Transverse colon (tissue), 4 donors: ENCODE measurements at regions not wholly inside any gene's neighbourhood (a gene's known extent, or its start where the extent isn't known, plus 50 kb on each side); places are given as distances from the start of the nearest gene placed in this dataset.

Experiments
- DNase-seq: peaks from one replicate; pipeline ENCODE4 v3.0.0-alpha.2; 2019
- H3K27ac ChIP-seq, 4 donors: fragments of 200-600 bp; sonication (generic); 2 replicates each; pipeline ENCODE4 v1.5.1; 2016 to 2018; ENCODE audit warnings: inconsistent platforms in 4 of 4
- H3K27me3 ChIP-seq: fragments of 200-600 bp; sonication (generic); 2 replicates; pipeline ENCODE4 v1.5.1; 2017; ENCODE audit warnings: inconsistent platforms
- H3K36me3 ChIP-seq, 4 donors: fragments of 200-600 bp; sonication (generic); 2 replicates each; pipeline ENCODE4 v1.5.1; 2017 to 2019; ENCODE audit warnings: inconsistent platforms in 4 of 4
- H3K4me1 ChIP-seq, 4 donors: fragments of 200-600 bp; sonication (generic); 2 replicates each; pipeline ENCODE4 v1.5.1; 2017 to 2020; ENCODE audit warnings: inconsistent platforms in 4 of 4
- H3K4me3 ChIP-seq, 4 donors: fragments of 200-600 bp; sonication (generic); 1 replicate in 1 of 4; 2 replicates in 3 of 4; pipeline versions ENCODE4 v1.5.1 to v1.6.1; 2017 to 2019; ENCODE audit warnings: inconsistent platforms in 4 of 4
- H3K9me3 ChIP-seq, 2 donors: fragments of 200-600 bp; sonication (generic); 2 replicates each; pipeline ENCODE4 v1.5.1; 2017 to 2019; ENCODE audit warnings: inconsistent platforms in 2 of 2
- CTCF ChIP-seq, 5 experiments: fragments of 200-600 bp in 3 of 5; fragments of 450-650 bp in 2 of 5; sonication (generic) in 3 of 5; IDR thresholded peaks; 1 replicate in 2 of 5; 2 replicates in 3 of 5; pipeline ENCODE4 v1.5.1; 2016 to 2017; ENCODE audit warnings: antibody characterized with exemption in 5 of 5, inconsistent platforms in 3 of 5, mild to moderate bottlenecking in 2 of 5, moderate library complexity in 1 of 5
- EP300 ChIP-seq: sonication (generic); formaldehyde crosslinking; IDR thresholded peaks from one replicate; pipeline ENCODE4 v1.6.1; 2017; ENCODE audit warnings: antibody characterized with exemption, low read depth
- POLR2A ChIP-seq: fragments of 450-650 bp; IDR thresholded peaks from one replicate; pipeline ENCODE4 v1.6.1; 2016; ENCODE audit warnings: antibody characterized with exemption, mild to moderate bottlenecking, moderate library complexity
- POLR2AphosphoS5 ChIP-seq, 3 donors: sonication (generic); formaldehyde crosslinking; IDR thresholded peaks; one replicate each; pipeline ENCODE4 v1.6.1; 2016; ENCODE audit warnings: antibody characterized with exemption in 3 of 3
- WGBS, 2 donors: methylation state at CpG; one replicate each; pipeline ENCODE4 v1.1.5; 2018; ENCODE audit warnings: low coverage in 1 of 2; 5-methylcytosine and 5-hydroxymethylcytosine counted together
- in situ Hi-C, 4 donors: fragments of 200-750 bp; cut with MboI; loops; one replicate each; pipeline versions ENCODE4 v1.15.0 to v1.15.1; 2017; ENCODE audit warnings: low sequenced_read_pairs in 3 of 4, low pct_ligation_motif_present in 1 of 4, low pct_unique_long_range_greater_than_20kb in 1 of 4
- intact Hi-C: fragments of 100-400 bp; cut with DNase I; formaldehyde crosslinking; loops from one replicate; pipeline ENCODE4 v1.15.1; 2023; ENCODE audit warnings: low total_unique reads

- DNase-seq = no peak
- Histone ChIP-seq H3K4me3 (no peak overlapping the region), H3K4me1 (no peaks in the 10 kb centered on the region), H3K9me3 (no peaks in the 10 kb centered on the region), H3K36me3 (no peaks in the 10 kb centered on the region), H3K27ac (no peak overlapping the region), H3K27me3 (no peaks in the 10 kb centered on the region)
- intact Hi-C loops (no loop called here), in situ Hi-C loops (no loop called here)
- TF ChIP-seq CTCF (IDR thresholded peaks at IDR 0.05) = no peak
- TF ChIP-seq EP300 = no peak
- no peak for TF ChIP-seq POLR2A
- 74 to 84% methylated on average over 2 of the region's 2 CpGs for WGBS, 2 donors
Observed at GRCh38 chr2:198444800-198445287, 640.5 kb downstream of the PLCL1 start.

- no peaks in the 10 kb centered on the region for H3K27me3 ChIP-seq
- H3K27ac ChIP-seq = no peak overlapping the region
- H3K36me3 ChIP-seq = no peaks in the 10 kb centered on the region
- H3K4me1 ChIP-seq = no peaks in the 10 kb centered on the region
- H3K4me3 ChIP-seq = no peak overlapping the region
- in situ Hi-C loops = no loop called here
- DNase-seq = no peak
- no peaks in the 10 kb centered on the region for H3K9me3 ChIP-seq
- TF ChIP-seq POLR2AphosphoS5 (IDR thresholded peaks at IDR 0.05) (no peak), EP300 (no peak), CTCF (IDR thresholded peaks at IDR 0.05) (no peak), POLR2A (no peak)
- intact Hi-C loops = no loop called here
Observed at GRCh38 chr2:198441901-198442300, 637.5 kb downstream of the PLCL1 start.

GRCh38 chr2:198441246-198441645, 636.9 kb downstream of the PLCL1 start:
- in situ Hi-C loops (no loop called here), intact Hi-C loops (no loop called here)
- no peak overlapping the region for H3K4me3 ChIP-seq
- no peak for DNase-seq
- no peaks in the 10 kb centered on the region for H3K4me1 ChIP-seq
- WGBS, 2 donors = 71 to 88% methylated on average over 1 of the region's 1 CpG
- no peaks in the 10 kb centered on the region for H3K36me3 ChIP-seq
- H3K27me3 ChIP-seq = no peaks in the 10 kb centered on the region
- H3K9me3 ChIP-seq = no peaks in the 10 kb centered on the region
- TF ChIP-seq EP300 = no peak
- no peak for TF ChIP-seq POLR2AphosphoS5 (IDR thresholded peaks at IDR 0.05)
- no peak for TF ChIP-seq POLR2A
- TF ChIP-seq CTCF (IDR thresholded peaks at IDR 0.05) = no peak
- no peak overlapping the region for H3K27ac ChIP-seq

GRCh38 chr2:198440833-198441232, 636.4 kb downstream of the PLCL1 start:
- H3K4me1 ChIP-seq = no peaks in the 10 kb centered on the region
- WGBS, 2 donors = 58 to 61% methylated on average over 2 of the region's 2 CpGs
- H3K36me3 ChIP-seq = no peaks in the 10 kb centered on the region
- H3K27me3 ChIP-seq = no peaks in the 10 kb centered on the region
- intact Hi-C loops = no loop called here
- no peak for TF ChIP-seq CTCF (IDR thresholded peaks at IDR 0.05)
- no peak for TF ChIP-seq POLR2A
- no peak for TF ChIP-seq EP300
- TF ChIP-seq POLR2AphosphoS5 (IDR thresholded peaks at IDR 0.05) = no peak
- H3K9me3 ChIP-seq = no peaks in the 10 kb centered on the region
- H3K4me3 ChIP-seq = no peak overlapping the region
- in situ Hi-C loops = no loop called here
- no peak for DNase-seq
- H3K27ac ChIP-seq = no peak overlapping the region
